Thoracic aorta (tissue), 2 donors: ENCODE measurements at regions not wholly inside any gene's neighbourhood (a gene's known extent, or its start where the extent isn't known, plus 50 kb on each side); places are given as distances from the start of the nearest gene placed in this dataset.
A peak's percentile ranks its signal among the peaks of the same experiment; 100 is the strongest.

Experiments used
- ATAC-seq: fragments of 150-250 bp; one replicate; pipeline ENCODE4 v1.8.0; 2017; ENCODE audit warnings: low read depth; ENCODE audit not compliant: insufficient number of reproducible peaks, low FRiP score
- DNase-seq: peaks from one replicate; pipeline ENCODE4 v3.0.0-alpha.2; 2020; ENCODE audit warnings: low spot score
- H3K27ac ChIP-seq, 2 donors: fragments of 200-600 bp; sonication (generic); 1 replicate in 1 of 2; 2 replicates in 1 of 2; pipeline ENCODE4 v1.5.1; 2016; ENCODE audit warnings: mild to moderate bottlenecking in 2 of 2, moderate library complexity in 2 of 2
- H3K27me3 ChIP-seq: fragments of 200-600 bp; sonication (generic); replicated peaks from 2 replicates; pipeline ENCODE4 v1.6.0; 2016; ENCODE audit warnings: mild to moderate bottlenecking; ENCODE audit not compliant: insufficient read depth
- H3K36me3 ChIP-seq: fragments of 200-600 bp; sonication (generic); one replicate; pipeline ENCODE4 v1.5.1; 2016
- H3K4me1 ChIP-seq, 2 donors: fragments of 200-600 bp; sonication (generic); 1 replicate in 1 of 2; 2 replicates in 1 of 2; pipeline versions ENCODE4 v1.5.1 to v1.6.0; 2016; ENCODE audit warnings: low read depth in 2 of 2, mild to moderate bottlenecking in 1 of 2; ENCODE audit not compliant: control insufficient read depth in 1 of 2
- H3K4me3 ChIP-seq: fragments of 200-600 bp; sonication (generic); 2 replicates; pipeline ENCODE4 v1.5.1; 2016; ENCODE audit warnings: mild to moderate bottlenecking
- H3K9me3 ChIP-seq: fragments of 200-600 bp; sonication (generic); 2 replicates; pipeline ENCODE4 v1.5.1; 2016
- TF ChIP-seq, protein P1 (sequence below): fragments of 200-600 bp; sonication (generic); IDR thresholded peaks from one replicate; pipeline ENCODE4 v1.5.1; 2019; ENCODE audit warnings: antibody characterized with exemption

DNA sequence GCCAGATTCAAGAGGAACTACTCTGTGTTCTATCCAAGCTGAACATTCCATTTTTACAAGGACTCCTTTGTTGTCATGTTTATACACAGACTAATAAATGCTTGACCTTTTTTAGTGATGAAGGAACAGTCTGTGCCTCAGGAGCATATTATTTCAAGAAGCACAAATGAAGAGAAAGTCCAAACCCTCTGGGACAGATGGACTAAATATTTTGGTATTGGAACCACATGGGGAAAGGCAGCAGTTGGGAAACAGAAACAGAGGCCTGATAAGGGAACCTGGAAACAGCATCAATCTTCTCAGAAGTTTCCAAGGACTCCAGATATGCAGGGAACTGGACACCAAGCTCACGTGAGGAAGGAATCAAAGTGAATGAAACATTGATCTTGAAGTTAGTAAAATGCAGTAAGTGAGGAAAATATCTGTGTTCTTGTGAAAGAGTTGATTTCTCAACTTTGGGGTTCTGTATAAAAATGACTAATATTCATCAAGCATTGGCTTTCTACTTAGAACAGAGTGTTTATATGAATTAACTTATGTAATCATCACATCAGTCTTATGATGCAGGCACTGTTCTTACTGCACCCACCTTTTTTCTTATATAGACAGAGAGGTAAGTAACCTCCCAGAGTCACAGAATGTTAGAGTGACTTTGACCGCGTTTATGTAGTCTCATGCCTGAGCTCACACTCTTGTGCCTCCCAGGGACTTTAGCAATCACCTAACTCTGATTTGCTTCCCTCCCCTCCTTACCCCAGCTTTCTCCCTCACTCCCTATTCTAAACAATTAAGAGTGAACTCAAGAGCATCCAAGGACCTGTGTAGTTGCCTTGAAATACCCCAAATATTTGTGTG lies 148.9 kb upstream of the JADE1 start:
- TF ChIP-seq, protein P1, sequence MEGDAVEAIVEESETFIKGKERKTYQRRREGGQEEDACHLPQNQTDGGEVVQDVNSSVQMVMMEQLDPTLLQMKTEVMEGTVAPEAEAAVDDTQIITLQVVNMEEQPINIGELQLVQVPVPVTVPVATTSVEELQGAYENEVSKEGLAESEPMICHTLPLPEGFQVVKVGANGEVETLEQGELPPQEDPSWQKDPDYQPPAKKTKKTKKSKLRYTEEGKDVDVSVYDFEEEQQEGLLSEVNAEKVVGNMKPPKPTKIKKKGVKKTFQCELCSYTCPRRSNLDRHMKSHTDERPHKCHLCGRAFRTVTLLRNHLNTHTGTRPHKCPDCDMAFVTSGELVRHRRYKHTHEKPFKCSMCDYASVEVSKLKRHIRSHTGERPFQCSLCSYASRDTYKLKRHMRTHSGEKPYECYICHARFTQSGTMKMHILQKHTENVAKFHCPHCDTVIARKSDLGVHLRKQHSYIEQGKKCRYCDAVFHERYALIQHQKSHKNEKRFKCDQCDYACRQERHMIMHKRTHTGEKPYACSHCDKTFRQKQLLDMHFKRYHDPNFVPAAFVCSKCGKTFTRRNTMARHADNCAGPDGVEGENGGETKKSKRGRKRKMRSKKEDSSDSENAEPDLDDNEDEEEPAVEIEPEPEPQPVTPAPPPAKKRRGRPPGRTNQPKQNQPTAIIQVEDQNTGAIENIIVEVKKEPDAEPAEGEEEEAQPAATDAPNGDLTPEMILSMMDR = no peak
- H3K27me3 ChIP-seq = no peaks in the 10 kb centered on the region
- peak overlapping the region; percentile 46 to 50 for H3K27ac ChIP-seq
- H3K4me1 ChIP-seq = peaks cover 17 to 56% of the 10 kb centered on the region in 2 donors
- H3K9me3 ChIP-seq = no peaks in the 10 kb centered on the region
- H3K36me3 ChIP-seq = no peaks in the 10 kb centered on the region
- DNase-seq (no peak), ATAC-seq (peak; percentile 77)
- no peak overlapping the region for H3K4me3 ChIP-seq

DNA sequence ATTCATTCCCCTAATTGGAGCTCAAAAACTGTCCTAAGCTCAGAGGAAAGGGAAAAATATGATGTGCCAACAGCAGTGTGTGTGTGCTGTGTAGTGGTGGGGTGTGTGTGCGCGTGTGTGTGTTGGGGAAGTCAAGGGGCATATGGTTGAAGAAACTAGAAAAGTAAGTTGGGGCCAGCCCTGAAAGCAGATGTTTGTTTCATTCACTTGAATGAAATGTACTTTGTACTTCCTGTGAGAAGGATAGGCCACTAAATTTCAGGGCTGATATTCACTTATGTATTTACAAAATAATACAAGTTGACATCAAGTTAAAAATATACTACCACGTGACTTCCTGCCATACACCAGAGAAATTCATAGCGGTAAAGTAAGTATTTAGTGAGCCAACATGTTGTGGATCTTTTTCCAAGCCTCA lies 151.3 kb upstream of the JADE1 start:
- peak overlapping the region; percentile 50 to 90 for H3K27ac ChIP-seq
- no peak for ATAC-seq
- no peaks in the 10 kb centered on the region for H3K36me3 ChIP-seq
- TF ChIP-seq, protein P1 = no peak
- no peaks in the 10 kb centered on the region for H3K9me3 ChIP-seq
- H3K4me3 ChIP-seq = no peak overlapping the region
- DNase-seq = no peak
- H3K27me3 ChIP-seq = no peaks in the 10 kb centered on the region
- peaks cover 17 to 52% of the 10 kb centered on the region in 2 donors for H3K4me1 ChIP-seq

DNA sequence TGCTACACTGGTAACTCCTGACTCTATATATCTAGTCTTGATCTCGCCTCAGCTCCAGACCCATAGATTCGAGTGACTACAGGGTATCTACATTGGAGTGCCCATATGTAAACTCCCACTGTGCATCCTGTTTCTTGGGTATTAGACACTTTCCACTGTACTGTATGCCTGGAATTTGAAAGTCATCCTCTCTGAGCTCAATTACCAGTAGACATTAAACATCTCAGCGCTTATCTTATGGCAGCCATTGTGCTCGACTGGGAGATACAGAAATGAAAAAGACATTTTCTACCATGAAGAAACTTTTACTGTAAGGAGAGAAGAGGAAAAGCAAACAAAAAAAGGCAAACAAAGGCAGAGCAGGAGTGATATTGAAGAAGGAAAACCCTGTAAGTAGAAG lies 151.9 kb upstream of the JADE1 start:
- Histone ChIP-seq H3K4me1 (peaks cover 17 to 52% of the 10 kb centered on the region in 2 donors), H3K27me3 (no peaks in the 10 kb centered on the region), H3K36me3 (no peaks in the 10 kb centered on the region), H3K27ac (peak overlapping the region; percentile 50 to 90), H3K9me3 (no peaks in the 10 kb centered on the region), H3K4me3 (no peak overlapping the region)
- DNase-seq (no peak), ATAC-seq (no peak)
- TF ChIP-seq, protein P1 = no peak

DNA sequence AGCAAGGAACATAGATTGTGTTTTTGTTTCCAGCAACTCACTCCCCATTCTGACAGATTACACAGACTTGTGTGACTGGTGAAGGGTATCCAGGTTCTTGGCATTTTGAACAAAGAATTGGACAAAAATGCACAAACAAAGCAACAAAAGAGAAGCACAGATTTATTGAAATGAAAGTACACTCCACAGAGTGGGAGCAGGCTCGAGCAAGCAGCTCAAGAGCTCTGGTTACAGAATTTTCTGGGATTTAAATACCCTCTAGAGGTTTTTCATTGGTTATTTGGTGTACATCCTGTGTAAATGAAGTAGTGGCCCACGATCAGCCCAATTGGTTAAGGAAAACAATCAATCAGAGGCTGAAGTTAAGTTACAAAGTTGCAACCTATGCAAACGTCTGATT lies 155.0 kb upstream of the JADE1 start:
- no peaks in the 10 kb centered on the region for H3K9me3 ChIP-seq
- no peak overlapping the region for H3K4me3 ChIP-seq
- no peak overlapping the region for H3K27ac ChIP-seq
- TF ChIP-seq, protein P1 = no peak
- DNase-seq = no peak
- no peaks in the 10 kb centered on the region for H3K27me3 ChIP-seq
- ATAC-seq = no peak
- peaks cover 12 to 33% of the 10 kb centered on the region in 2 donors for H3K4me1 ChIP-seq
- no peaks in the 10 kb centered on the region for H3K36me3 ChIP-seq

DNA sequence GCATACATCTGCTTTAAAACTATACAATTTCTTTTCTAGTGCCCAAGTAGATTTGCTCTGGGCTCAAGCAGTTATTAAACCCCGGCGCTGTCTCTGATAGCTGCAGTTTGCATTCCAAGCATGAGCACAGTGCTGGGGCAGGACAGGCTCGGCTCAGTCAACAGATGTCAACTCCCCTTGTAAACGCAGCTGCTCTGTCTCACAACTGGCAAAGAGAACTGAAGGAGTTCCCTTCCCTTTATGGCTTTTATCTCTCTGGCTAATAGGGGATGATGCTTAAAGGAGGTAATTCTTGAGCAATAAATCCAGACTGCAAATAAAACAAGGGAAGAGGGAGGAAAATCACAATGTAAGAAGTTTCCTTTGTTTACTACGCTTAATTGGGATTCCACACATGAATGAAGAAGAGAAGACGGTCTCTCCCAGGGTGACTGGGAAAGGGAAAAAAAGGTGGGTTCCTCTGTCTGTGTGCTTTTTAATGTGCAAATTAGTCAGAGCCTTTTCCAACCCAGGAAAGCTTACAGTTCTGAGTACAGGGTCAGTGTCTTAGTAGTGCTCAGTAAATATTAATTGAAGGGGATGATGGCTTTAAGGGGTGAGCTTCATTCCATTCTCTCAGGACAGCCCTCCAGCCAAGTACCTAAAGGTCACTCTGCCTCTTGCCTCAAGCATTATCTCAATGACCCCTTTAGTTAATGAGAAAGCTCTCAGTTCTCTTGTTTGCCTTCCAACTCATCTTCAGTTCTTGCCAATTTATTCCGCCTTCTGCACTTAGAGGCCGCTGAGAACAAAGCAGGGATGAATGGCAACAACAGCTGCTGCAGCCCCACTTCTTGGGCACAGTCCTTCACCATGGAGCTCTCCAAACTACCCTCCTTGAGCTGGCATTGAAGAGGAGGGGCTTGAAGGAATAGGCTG lies 155.7 kb upstream of the JADE1 start:
- Histone ChIP-seq H3K36me3 (no peaks in the 10 kb centered on the region), H3K4me1 (peaks cover 10 to 31% of the 10 kb centered on the region in 2 donors), H3K27me3 (no peaks in the 10 kb centered on the region), H3K4me3 (no peak overlapping the region), H3K9me3 (no peaks in the 10 kb centered on the region), H3K27ac (no peak overlapping the region)
- no peak for ATAC-seq
- DNase-seq = no peak
- TF ChIP-seq, protein P1 = no peak
